ENCODE measurements at regions not wholly inside any gene's neighbourhood (a gene's known extent, or its start where the extent isn't known, plus 50 kb on each side); places are given as distances from the start of the nearest gene placed in this dataset.

- no peaks in the 10 kb centered on the region for H3K79me2 ChIP-seq (ENCODE audit: insufficient read depth)
- no peak overlapping the region for H3K4me3 ChIP-seq (ENCODE audit: low read depth in 2 of 2, low read length in 1 of 2)
- no peak overlapping the region for H3K27ac ChIP-seq (ENCODE audit: low read depth in 2 of 2, low read length in 1 of 2)
- DNase-seq: no peak
- no peaks in the 10 kb centered on the region for H3K4me1 ChIP-seq (ENCODE audit: control insufficient read depth in 1 of 2, insufficient read depth in 2 of 2, low read depth in 1 of 2, low read length in 1 of 2)
- no peaks in the 10 kb centered on the region for H3K27me3 ChIP-seq (ENCODE audit: insufficient read depth)
- no peak overlapping the region for H3K4me2 ChIP-seq
- no peaks in the 10 kb centered on the region for H3F3A ChIP-seq (replicated peaks; ENCODE audit: insufficient read depth)
- CTCF ChIA-PET: interaction anchor here (0.8 to 1.9 kb wide), 5 partner anchors 13 to 360 kb away, joined by 3 to 6 read pairs (median 4); no protein-coding TSS in a partner anchor
- no peak overlapping the region for H2AFZ ChIP-seq (ENCODE audit: low read depth)
- POLR2A ChIA-PET: no interaction called here
- H4K20me1 ChIP-seq (ENCODE audit: insufficient read depth): no peaks in the 10 kb centered on the region
- no peaks in the 10 kb centered on the region for H3K36me3 ChIP-seq (replicated peaks in 1 of 2; ENCODE audit: control insufficient read depth in 1 of 2, insufficient read depth in 2 of 2, low read length in 1 of 2)
- H3K9me2 ChIP-seq: no peaks in the 10 kb centered on the region
- no peak for TF ChIP-seq FOXJ3 (CRISPR knock-in tag; IDR thresholded peaks at IDR 0.05)
- no peak for TF ChIP-seq TEAD4 (IDR thresholded peaks at IDR 0.05; ENCODE audit: borderline replicate concordance, insufficient read depth)
- TF ChIP-seq MXI1 (IDR thresholded peaks at IDR 0.05; ENCODE audit: low read depth, low read length): no peak
- no peak for TF ChIP-seq SMC3 (IDR thresholded peaks at IDR 0.05; ENCODE audit: low read depth, low read length)
- TF ChIP-seq USF2 (IDR thresholded peaks at IDR 0.05; ENCODE audit: borderline replicate concordance, low read depth, low read length): no peak
- no peak for TF ChIP-seq PBX3 (IDR thresholded peaks at IDR 0.05)
- no peak for TF ChIP-seq EZH2phosphoT487 (IDR thresholded peaks at IDR 0.05; ENCODE audit: borderline replicate concordance, low read depth)
- TF ChIP-seq NFIC (IDR thresholded peaks at IDR 0.05; ENCODE audit: borderline replicate concordance): no peak
- no peak for TF ChIP-seq TCF12 (IDR thresholded peaks at IDR 0.05)
- no peak for TF ChIP-seq IRF3 (IDR thresholded peaks at IDR 0.05; ENCODE audit: low read depth, low read length)
- no peak for TF ChIP-seq RXRA (IDR thresholded peaks at IDR 0.05; ENCODE audit: borderline replicate concordance, low read depth)
- no peak for TF ChIP-seq YY1 (IDR thresholded peaks at IDR 0.05; ENCODE audit: low read depth)
- TF ChIP-seq FOXM1 (IDR thresholded peaks at IDR 0.05; ENCODE audit: low read depth): no peak
- no peak for TF ChIP-seq RAD21 (IDR thresholded peaks at IDR 0.05; ENCODE audit: low read length)
- no peak for TF ChIP-seq CTCF (IDR thresholded peaks at IDR 0.05)
- TF ChIP-seq USF1 (IDR thresholded peaks at IDR 0.05; ENCODE audit: borderline replicate concordance, low read depth): no peak
- no peak for TF ChIP-seq NRF1 (IDR thresholded peaks at IDR 0.05; ENCODE audit: low read depth, low read length)
- TF ChIP-seq MEF2A (IDR thresholded peaks at IDR 0.05; ENCODE audit: borderline replicate concordance, low read depth): no peak
- TF ChIP-seq JUND (IDR thresholded peaks at IDR 0.05): no peak
- TF ChIP-seq FOSL2 (IDR thresholded peaks at IDR 0.05; ENCODE audit: borderline replicate concordance, low read depth): no peak
- H3K9ac ChIP-seq: no peak overlapping the region
- no peaks in the 10 kb centered on the region for H3K9me3 ChIP-seq
- 43% methylated on average over 2 of the region's 2 CpGs for WGBS (ENCODE audit: low lambda C conversion rate)
Measured at GRCh38 chr7:113374955-113375354, 256.6 kb upstream of the SMIM30 start.
